Gastrocnemius medialis (tissue), 4 donors: ENCODE measurements at regions not wholly inside any gene's neighbourhood (a gene's known extent, or its start where the extent isn't known, plus 50 kb on each side); places are given as distances from the start of the nearest gene placed in this dataset.

Source experiments
- CTCF ChIP-seq, 5 experiments: fragments of 450-650 bp in 3 of 5; fragments of 200-600 bp in 2 of 5; sonication (generic) in 2 of 5; IDR thresholded peaks in 4 of 5; conservative IDR thresholded peaks in 1 of 5; 1 replicate in 4 of 5; 2 replicates in 1 of 5; pipeline ENCODE4 v1.5.1; 2016 to 2019; ENCODE audit warnings: antibody characterized with exemption in 5 of 5, mild to moderate bottlenecking in 3 of 5, moderate library complexity in 3 of 5
- POLR2A ChIP-seq, 2 donors: fragments of 450-650 bp; IDR thresholded peaks; one replicate each; pipeline ENCODE4 v1.6.1; 2017; ENCODE audit warnings: antibody characterized with exemption in 2 of 2, mild to moderate bottlenecking in 2 of 2, moderate library complexity in 2 of 2

GRCh38 chr9:7407246-7407645, 392.3 kb downstream of the DMAC1 start:
- TF ChIP-seq CTCF (IDR thresholded peaks at IDR 0.05 in 4 of 5, conservative IDR thresholded peaks at IDR 0.05 in 1 of 5) (no peak), POLR2A (IDR thresholded peaks at IDR 0.05) (no peak)
